HCT116 (cell line): ENCODE measurements at regions not wholly inside any gene's neighbourhood (a gene's known extent, or its start where the extent isn't known, plus 50 kb on each side); places are given as distances from the start of the nearest gene placed in this dataset.

Source experiments
- ATAC-seq: fragments of 200-7000 bp; cut with Tn5 transposase; 2 replicates; pipeline ENCODE4 v1.9.1; 2020; ENCODE audit warnings: mild to moderate bottlenecking, moderate library complexity
- BruUV-seq: library from RNA; stranded (reverse); fragments of 400-500 nt; replicated peaks from 2 replicates; lab custom pipeline; 2021; lab: Mats Ljungman, UMichigan
- CTCF ChIA-PET: fragments of 300-600 bp; sonication (Branson Sonifier 250); formaldehyde crosslinking; loops from one replicate; lab custom pipeline; 2021; ENCODE audit warnings: antibody characterized with exemption; lab: Charles Lee
- POLR2A ChIA-PET: fragments of 300-600, 350-600 bp; sonication (Branson Sonifier 250); formaldehyde crosslinking; loops from one replicate; lab custom pipeline; 2021; ENCODE audit warnings: antibody characterized with exemption; lab: Charles Lee
- RAD21 ChIA-PET, 2 experiments: fragments of 300-600 bp; sonication (Branson Sonifier 250); formaldehyde crosslinking; loops; one replicate each; lab custom pipeline; 2023; ENCODE audit warnings: low total read pairs in 2 of 2; ENCODE audit not compliant: uncharacterized antibody in 2 of 2, unreplicated experiment in 2 of 2, low non-redundant PET in 1 of 2; lab: Charles Lee
- DNase-seq: peaks from one replicate; pipeline ENCODE4 v3.0.0-alpha.2; 2010; ENCODE audit warnings: low read depth, low spot score
- H2AFZ ChIP-seq: fragments of 200-600 bp; shearing (Covaris generic), sonication (generic); 2 replicates; pipeline ENCODE4 v1.6.1; 2017; ENCODE audit warnings: low read depth, mixed run types, mixed read lengths, antibody characterized with exemption, low read length; ENCODE audit not compliant: poor library complexity, severe bottlenecking
- H3K27ac ChIP-seq: 2 replicates; pipeline ENCODE4 v1.5.1; 2012; ENCODE audit warnings: low read depth, low read length
- H3K27me3 ChIP-seq: fragments of 200-600 bp; sonication (generic); 2 replicates; pipeline ENCODE4 v1.6.1; 2016; ENCODE audit warnings: mixed run types, low read length, mixed read lengths; ENCODE audit not compliant: insufficient read depth
- H3K36me3 ChIP-seq, 2 experiments: fragments of 200-500 bp in 1 of 2; fragments of 200-600 bp in 1 of 2; sonication (Bioruptor generic) in 1 of 2; sonication (generic) in 1 of 2; 2 replicates each; pipeline versions ENCODE4 v1.5.1 to v1.6.1; 2014 to 2016; ENCODE audit warnings: low read length in 2 of 2, inconsistent platforms in 1 of 2, mixed read lengths in 1 of 2, mixed run types in 1 of 2; ENCODE audit not compliant: insufficient read depth in 2 of 2, control insufficient read depth in 1 of 2
- H3K4me1 ChIP-seq, 2 experiments: fragments of 200-600 bp in 1 of 2; sonication (generic) in 1 of 2; 2 replicates each; pipeline versions ENCODE4 v1.5.1 to v1.6.1; 2012 to 2017; ENCODE audit warnings: low read length in 2 of 2, inconsistent platforms in 1 of 2, mild to moderate bottlenecking in 1 of 2, mixed read lengths in 1 of 2, mixed run types in 1 of 2, moderate library complexity in 1 of 2; ENCODE audit not compliant: insufficient read depth in 2 of 2, control insufficient read depth in 1 of 2
- H3K4me2 ChIP-seq: fragments of 200-600 bp; sonication (generic); 2 replicates; pipeline ENCODE4 v1.6.1; 2017; ENCODE audit warnings: mixed run types, low read length, mixed read lengths
- H3K4me3 ChIP-seq, 2 experiments: fragments of 200-600 bp in 1 of 2; sonication (generic) in 1 of 2; replicated peaks in 1 of 2; 2 replicates each; pipeline ENCODE4 v1.5.1; 2011 to 2016; ENCODE audit warnings: low read length in 2 of 2, control low read depth in 1 of 2, low read depth in 1 of 2, mild to moderate bottlenecking in 1 of 2, mixed read lengths in 1 of 2, mixed run types in 1 of 2
- H3K79me2 ChIP-seq: fragments of 200-600 bp; sonication (generic); 2 replicates; pipeline ENCODE4 v1.6.1; 2017; ENCODE audit warnings: mild to moderate bottlenecking, mixed run types, low read length, moderate library complexity, mixed read lengths; ENCODE audit not compliant: insufficient read depth
- H3K9ac ChIP-seq: fragments of 200-600 bp; sonication (generic); 2 replicates; pipeline ENCODE4 v1.6.1; 2016; ENCODE audit warnings: low read length, mixed read lengths
- H3K9me2 ChIP-seq: fragments of 200-600 bp; sonication (generic), shearing (Covaris generic); 2 replicates; pipeline ENCODE4 v1.6.1; 2017; ENCODE audit warnings: mixed run types, mild to moderate bottlenecking, moderate library complexity; ENCODE audit not compliant: insufficient read depth
- H3K9me3 ChIP-seq, 2 experiments: fragments of 200-500 bp in 1 of 2; fragments of 200-600 bp in 1 of 2; sonication (Bioruptor generic) in 1 of 2; sonication (generic) in 1 of 2; 2 replicates each; pipeline ENCODE4 v1.6.1; 2014 to 2017; ENCODE audit warnings: low read length in 2 of 2, mixed read lengths in 2 of 2, inconsistent platforms in 1 of 2, low read depth in 1 of 2, mild to moderate bottlenecking in 1 of 2, mixed run types in 1 of 2, moderate library complexity in 1 of 2; ENCODE audit not compliant: control insufficient read depth in 1 of 2, insufficient read depth in 1 of 2
- H4K20me1 ChIP-seq: fragments of 200-600 bp; sonication (generic), shearing (Covaris generic); 2 replicates; pipeline ENCODE4 v1.6.1; 2017; ENCODE audit warnings: mixed run types, mild to moderate bottlenecking, moderate library complexity; ENCODE audit not compliant: insufficient read depth
- CBX3 ChIP-seq: IDR thresholded peaks from 2 replicates; pipeline ENCODE4 v1.6.1; 2012; ENCODE audit warnings: low read depth
- CEBPB ChIP-seq: IDR thresholded peaks from 2 replicates; pipeline ENCODE4 v1.6.1; 2012; ENCODE audit warnings: low read depth
- EGR1 ChIP-seq: IDR thresholded peaks from 2 replicates; pipeline ENCODE4 v1.6.1; 2012; ENCODE audit warnings: low read depth
- ELF1 ChIP-seq: IDR thresholded peaks from 2 replicates; pipeline ENCODE4 v1.6.1; 2012; ENCODE audit warnings: low read depth, borderline replicate concordance
- EZH2 ChIP-seq: fragments of 200-600 bp; sonication (generic); IDR thresholded peaks from 2 replicates; pipeline ENCODE4 v1.6.1; 2017; ENCODE audit warnings: antibody characterized with exemption, mixed run types
- EZH2phosphoT487 ChIP-seq: fragments of 200-600 bp; IDR thresholded peaks from 2 replicates; pipeline ENCODE4 v1.6.1; 2018; ENCODE audit warnings: antibody characterized with exemption, borderline replicate concordance
- FOSL1 ChIP-seq: IDR thresholded peaks from 2 replicates; pipeline ENCODE4 v1.6.1; 2012; ENCODE audit warnings: low read depth
- MAX ChIP-seq: IDR thresholded peaks from 2 replicates; pipeline ENCODE4 v1.6.1; 2012
- POLR2A ChIP-seq: IDR thresholded peaks from 2 replicates; pipeline ENCODE4 v1.7.0; 2011; ENCODE audit warnings: borderline replicate concordance; ENCODE audit not compliant: insufficient read depth, insufficient read length; ENCODE audit errors: extremely low read depth
- POLR2AphosphoS5 ChIP-seq: IDR thresholded peaks from 2 replicates; pipeline ENCODE4 v1.6.1; 2011; ENCODE audit warnings: mild to moderate bottlenecking, low read depth, low read length, moderate library complexity
- RAD21 ChIP-seq: IDR thresholded peaks from 2 replicates; pipeline ENCODE4 v1.6.1; 2012; ENCODE audit warnings: low read depth, mild to moderate bottlenecking
- REST ChIP-seq: IDR thresholded peaks from 2 replicates; pipeline ENCODE4 v1.6.1; 2012; ENCODE audit warnings: low read depth
- SIN3A ChIP-seq: IDR thresholded peaks from 2 replicates; pipeline ENCODE4 v1.6.1; 2012; ENCODE audit warnings: low read depth
- SP1 ChIP-seq: IDR thresholded peaks from 2 replicates; pipeline ENCODE4 v1.6.1; 2012; ENCODE audit warnings: low read depth
- SRF ChIP-seq: IDR thresholded peaks from 2 replicates; pipeline ENCODE4 v1.6.1; 2012; ENCODE audit warnings: low read depth
- TCF7L2 ChIP-seq: IDR thresholded peaks from 2 replicates; pipeline ENCODE4 v1.7.0; 2011; ENCODE audit warnings: borderline replicate concordance, inconsistent platforms; ENCODE audit not compliant: insufficient read depth, insufficient read length; ENCODE audit errors: extremely low read depth
- ZFX ChIP-seq: fragments of 450-650 bp; IDR thresholded peaks from 2 replicates; pipeline ENCODE4 v1.6.1; 2017
- ZNF274 ChIP-seq: fragments of 200-500 bp; sonication (Bioruptor generic); IDR thresholded peaks from 2 replicates; pipeline ENCODE4 v1.6.1; 2014; ENCODE audit warnings: mild to moderate bottlenecking, low read depth, low read length, inconsistent platforms
- intact Hi-C: fragments of 100-400 bp; cut with micrococcal nuclease; formaldehyde crosslinking; loops from 2 replicates; pipeline ENCODE4 v1.10.0; 2022
- TF ChIP-seq, protein P1 (sequence below): IDR thresholded peaks from 2 replicates; pipeline ENCODE4 v1.6.1; 2012

DNA sequence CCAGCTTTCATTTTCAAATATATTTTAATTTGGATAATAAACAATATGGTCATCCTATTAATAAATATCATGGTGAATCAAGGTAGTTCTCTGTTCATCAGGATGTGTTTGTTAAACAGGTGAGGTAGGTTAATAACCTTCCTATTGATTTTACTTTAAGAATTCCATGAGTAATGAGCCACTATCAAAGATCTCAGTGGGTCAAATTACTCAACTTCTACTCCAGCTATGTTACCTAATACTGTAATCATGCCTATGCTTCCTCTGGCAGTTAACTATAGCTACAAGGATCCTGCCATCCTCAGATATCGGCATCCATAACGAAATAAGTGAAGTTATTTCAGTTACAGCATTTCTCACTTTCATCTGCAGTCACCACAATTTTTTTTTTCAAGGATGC, 289.6 kb upstream of the SLC8A1 start:
- Histone ChIP-seq H3K9me3 (no peaks in the 10 kb centered on the region), H3K79me2 (no peaks in the 10 kb centered on the region), H3K27ac (no peak overlapping the region), H2AFZ (no peak overlapping the region), H3K4me3 (no peak overlapping the region), H3K9ac (no peak overlapping the region), H3K27me3 (no peaks in the 10 kb centered on the region), H3K36me3 (no peaks in the 10 kb centered on the region)
- ChIA-PET RAD21 (no interaction called here), POLR2A (no interaction called here), CTCF (no interaction called here)
- no peak for DNase-seq
- intact Hi-C loops = no loop called here
- TF ChIP-seq POLR2A = no peak
- TF ChIP-seq EZH2 = no peak
- no peak for TF ChIP-seq ZNF274
- TF ChIP-seq CBX3 = no peak
- no peak for TF ChIP-seq POLR2AphosphoS5
- TF ChIP-seq CEBPB = no peak
- no peak for TF ChIP-seq ZFX
- TF ChIP-seq TCF7L2 = no peak
- TF ChIP-seq, all 23 proteins: peak for 0
- Histone ChIP-seq H3K4me2 (no peak overlapping the region), H3K4me1 (no peaks in the 10 kb centered on the region), H3K9me2 (no peaks in the 10 kb centered on the region), H4K20me1 (no peaks in the 10 kb centered on the region)
- no TSS peak for BruUV-seq
- ATAC-seq = no peak

- Histone ChIP-seq H3K36me3 (no peaks in the 10 kb centered on the region), H3K79me2 (no peaks in the 10 kb centered on the region), H3K9ac (no peak overlapping the region), H3K4me1 (no peaks in the 10 kb centered on the region), H4K20me1 (no peaks in the 10 kb centered on the region), H3K27me3 (no peaks in the 10 kb centered on the region), H3K9me2 (no peaks in the 10 kb centered on the region), H3K4me2 (0 out of 2 replicates have a peak overlapping the region, but pooled peaks have one; percentile 3), H3K27ac (no peak overlapping the region), H2AFZ (no peak overlapping the region), H3K9me3 (no peaks in the 10 kb centered on the region), H3K4me3 (no peak overlapping the region)
- intact Hi-C loops = no loop called here
- TF ChIP-seq CBX3 = no peak
- no peak for TF ChIP-seq EGR1
- no peak for TF ChIP-seq POLR2A
- no peak for TF ChIP-seq SRF
- TF ChIP-seq FOSL1 = no peak
- no peak for TF ChIP-seq MAX
- TF ChIP-seq ELF1 = no peak
- TF ChIP-seq, protein P1, sequence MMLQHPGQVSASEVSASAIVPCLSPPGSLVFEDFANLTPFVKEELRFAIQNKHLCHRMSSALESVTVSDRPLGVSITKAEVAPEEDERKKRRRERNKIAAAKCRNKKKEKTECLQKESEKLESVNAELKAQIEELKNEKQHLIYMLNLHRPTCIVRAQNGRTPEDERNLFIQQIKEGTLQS = no peak
- no peak for TF ChIP-seq SP1
- no peak for TF ChIP-seq EZH2
- no peak for TF ChIP-seq ZNF274
- no peak for TF ChIP-seq POLR2AphosphoS5
- no peak for TF ChIP-seq ZFX
- no peak for TF ChIP-seq TCF7L2
- TF ChIP-seq RAD21 = no peak
- no peak for TF ChIP-seq REST
- no peak for TF ChIP-seq CEBPB
- no peak for TF ChIP-seq EZH2phosphoT487
- TF ChIP-seq SIN3A = no peak
- no TSS peak for BruUV-seq
- ChIA-PET CTCF (no interaction called here), RAD21 (no interaction called here), POLR2A (no interaction called here)
- DNase-seq (no peak), ATAC-seq (0 out of 2 replicates have a peak, but pooled peaks have one; percentile 32)
Observed at GRCh38 chr2:40746191-40746590, 294.3 kb upstream of the SLC8A1 start.
